NCI-H526 (cell line): ENCODE measurements at regions not wholly inside any gene's neighbourhood (a gene's known extent, or its start where the extent isn't known, plus 50 kb on each side); places are given as distances from the start of the nearest gene placed in this dataset.

Experiments used
- DNase-seq, 2 experiments: peaks; one replicate each; lab custom pipeline; 2025; lab: John Stamatoyannopoulos, UW

DNA sequence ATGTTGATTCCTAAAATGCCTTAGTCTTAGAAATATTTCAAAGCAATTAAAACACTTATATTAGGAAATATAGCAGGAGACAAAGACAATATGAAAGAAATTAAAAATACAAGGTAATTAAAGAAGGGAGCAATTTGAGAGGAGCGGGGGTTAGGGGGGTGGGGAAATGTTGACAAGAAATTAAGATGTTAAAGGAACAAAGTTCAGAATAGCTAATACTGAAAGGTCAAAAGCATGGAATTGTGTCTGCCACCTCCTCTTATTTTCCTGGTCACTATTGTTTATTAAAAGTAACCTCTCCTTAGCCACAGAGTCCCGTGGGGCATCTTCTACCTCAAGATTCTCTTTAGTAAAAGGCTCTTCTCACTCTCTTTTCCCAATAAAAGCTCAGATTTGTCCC is 244.1 kb downstream of the MREG start:
- no peak for DNase-seq

DNA sequence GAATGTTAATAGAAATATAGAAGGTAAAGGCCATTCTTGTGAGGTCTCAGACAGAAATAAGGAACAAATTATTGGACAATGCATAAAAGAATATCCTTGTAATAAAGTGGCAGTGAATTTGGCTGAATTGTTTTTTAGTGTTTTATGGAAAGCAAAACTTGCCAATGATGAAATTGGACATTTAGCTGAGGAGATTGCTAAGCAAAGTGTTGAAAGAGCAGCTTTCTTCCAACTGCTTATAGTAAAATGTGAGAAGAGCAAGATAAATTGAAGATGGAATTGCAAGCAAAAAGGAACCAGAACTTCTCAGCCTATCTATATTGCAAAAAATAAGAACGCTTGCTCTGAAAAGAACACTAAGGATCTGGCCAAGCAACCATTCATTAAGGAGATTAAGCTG is 245.7 kb downstream of the MREG start:
- no peak for DNase-seq

DNA sequence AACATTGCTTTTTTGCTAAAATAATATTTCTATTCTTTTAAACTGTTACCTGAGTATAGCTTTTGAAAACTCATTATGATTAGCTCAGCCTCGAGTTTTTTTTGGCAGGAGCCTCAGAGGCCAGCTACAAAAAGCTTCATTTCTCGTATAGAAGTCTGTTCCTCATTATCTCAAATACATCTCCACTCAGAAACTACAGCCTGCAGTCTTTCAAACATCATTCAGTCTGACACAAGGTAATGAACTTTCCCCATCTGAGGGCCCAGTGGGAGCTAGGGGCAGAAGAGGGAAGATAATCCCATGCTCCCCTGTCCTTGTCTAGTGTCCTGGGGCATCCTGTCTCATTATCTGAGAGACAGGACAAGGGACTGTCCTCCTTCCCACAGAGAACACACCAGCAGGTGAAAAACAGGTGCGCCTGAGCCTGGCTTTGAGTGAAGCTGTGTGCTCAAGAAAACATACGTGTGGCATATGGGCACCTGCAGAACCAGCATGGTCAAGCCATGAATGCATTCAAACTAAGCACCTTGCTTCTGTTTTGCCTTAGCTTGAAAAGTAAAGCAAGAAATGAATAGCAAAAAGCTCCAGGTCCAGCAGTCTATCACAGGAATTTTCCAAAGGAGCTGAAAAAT is 247.5 kb downstream of the MREG start:
- DNase-seq, result peak in 1 of 2 experiments; percentile 5

DNA sequence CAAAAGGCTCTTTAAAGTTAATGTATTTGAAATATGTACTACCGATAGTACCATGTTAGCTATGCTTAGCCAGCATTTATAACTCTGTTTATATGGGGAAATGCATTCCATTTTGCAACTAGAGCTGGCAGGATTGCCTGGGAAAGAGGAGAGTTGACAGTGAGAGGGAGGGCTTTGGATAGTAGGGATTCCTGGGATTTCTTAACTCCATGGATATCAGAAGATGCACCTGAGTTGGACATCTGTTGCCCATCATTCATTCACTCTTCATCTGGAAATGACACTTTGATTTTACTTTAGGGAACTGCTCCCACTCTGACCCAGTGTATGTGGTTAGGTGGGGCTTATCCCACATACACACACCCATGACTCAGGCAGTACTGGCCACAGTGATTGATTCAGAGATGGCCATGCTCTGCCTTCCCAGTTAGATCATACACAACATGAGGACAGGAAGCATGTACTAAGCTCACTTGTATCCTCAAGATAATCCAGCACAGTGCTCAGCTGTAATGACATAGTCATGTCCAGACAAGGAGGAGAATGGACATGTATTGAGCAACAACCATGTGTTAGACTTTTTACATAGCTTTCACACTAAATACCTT is 248.8 kb downstream of the MREG start:
- no peak for DNase-seq

DNA sequence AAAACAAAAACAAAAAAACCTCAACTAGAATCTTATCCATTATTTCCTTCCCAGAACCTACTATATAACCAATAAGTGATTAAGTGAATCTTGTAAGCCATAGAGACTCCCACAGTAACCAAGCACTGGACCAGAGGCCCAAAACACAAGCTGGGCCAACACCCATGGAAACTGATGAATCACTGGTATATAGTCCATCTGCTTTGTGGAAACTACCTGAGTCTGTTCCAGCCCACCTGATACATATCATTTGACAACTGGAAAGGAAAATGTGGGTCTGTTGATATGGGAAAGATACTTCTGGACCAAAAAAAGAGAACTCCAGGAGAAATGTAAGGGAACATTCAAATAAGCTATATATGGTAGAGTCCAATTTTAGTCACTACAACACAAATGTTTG is 252.8 kb downstream of the MREG start:
- DNase-seq, result no peak

DNA sequence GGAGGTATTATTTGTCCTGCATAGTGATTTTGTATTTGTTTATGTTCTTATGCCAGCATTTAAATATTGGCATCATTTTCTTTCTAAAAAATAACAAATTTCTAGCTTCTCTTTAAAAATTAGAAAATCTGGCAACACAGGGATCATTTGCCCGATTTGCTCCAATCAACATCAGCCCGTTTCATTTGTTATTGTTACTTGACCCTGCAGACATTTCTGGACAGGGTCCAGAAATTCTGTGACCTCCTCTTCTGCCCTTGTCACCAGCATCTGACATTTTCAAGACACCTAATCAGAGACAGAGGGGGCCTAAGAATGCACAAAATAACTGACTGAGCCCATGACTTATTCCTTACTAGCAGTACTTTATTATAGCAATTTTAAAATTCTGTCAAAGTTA is 253.3 kb downstream of the MREG start:
- DNase-seq, result no peak

DNA sequence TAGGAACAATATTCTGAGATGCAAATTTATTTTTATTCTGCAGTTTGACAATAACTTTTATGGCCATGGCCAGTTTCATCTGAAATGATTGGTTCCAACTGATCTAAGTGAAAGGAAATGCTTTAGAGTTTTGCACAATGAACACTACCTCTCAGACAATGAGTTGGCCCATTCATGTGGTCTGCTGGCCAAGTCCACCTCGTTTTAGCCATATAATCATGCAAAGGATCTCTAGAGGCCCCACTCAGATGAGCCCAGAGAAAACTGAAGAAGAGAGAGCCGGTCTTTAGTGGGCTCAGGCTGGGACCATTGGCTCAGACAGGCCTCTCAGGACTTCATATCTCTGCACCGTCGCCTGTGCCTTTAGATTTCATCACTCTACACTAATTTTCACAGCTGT is 254.7 kb downstream of the MREG start:
- no peak for DNase-seq

DNA sequence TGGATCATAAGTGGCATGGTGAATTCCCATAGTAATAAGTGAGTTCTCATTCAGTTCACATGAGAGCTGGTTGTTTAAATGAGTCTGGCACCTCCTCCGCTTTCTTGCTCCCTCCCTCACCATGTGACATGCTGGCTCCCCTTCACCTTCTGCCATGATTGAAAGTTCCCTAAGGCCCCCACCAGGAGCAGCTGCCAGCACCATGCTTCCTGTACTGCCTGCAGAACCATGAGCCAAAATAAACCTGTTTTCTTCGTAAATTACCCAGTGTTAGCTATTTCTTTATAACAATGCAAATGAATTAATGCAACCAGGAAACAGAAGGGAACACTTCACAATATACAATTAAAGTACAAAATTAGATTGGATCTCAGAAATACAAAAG is 257.0 kb downstream of the MREG start:
- DNase-seq, result no peak

DNA sequence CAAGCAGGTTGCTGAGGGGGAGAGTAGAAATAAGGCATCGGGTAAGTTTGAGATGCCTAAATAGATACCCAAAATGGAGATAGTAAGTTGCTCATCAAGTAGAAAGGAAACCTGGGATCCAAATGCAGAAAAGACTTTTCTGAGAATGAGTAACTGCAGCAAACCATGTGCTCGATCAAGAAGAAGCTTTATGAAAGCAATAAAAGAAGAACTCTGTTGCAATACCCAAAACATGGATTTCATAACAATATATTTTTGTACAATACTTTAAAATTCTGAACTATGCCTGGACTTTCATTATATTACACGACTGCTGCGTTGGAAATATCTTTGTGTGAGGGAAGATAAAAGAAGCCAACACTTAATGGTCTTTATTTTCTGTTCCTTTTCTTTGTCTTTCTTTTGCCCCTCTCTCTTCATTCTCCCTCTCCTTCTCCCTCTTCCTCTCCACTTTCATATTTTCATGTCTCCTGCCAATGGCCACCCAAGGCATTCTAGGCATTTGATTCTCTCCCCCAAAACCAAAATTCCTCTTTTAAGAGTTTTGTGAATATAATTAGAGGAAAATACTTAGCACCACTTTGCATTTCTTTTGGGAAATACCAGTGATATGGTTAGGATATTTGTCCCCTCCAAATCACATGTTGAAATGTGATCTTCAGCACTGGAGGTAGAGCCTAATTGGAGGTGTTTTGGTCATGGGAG is 257.6 kb downstream of the MREG start:
- DNase-seq, result no peak

DNA sequence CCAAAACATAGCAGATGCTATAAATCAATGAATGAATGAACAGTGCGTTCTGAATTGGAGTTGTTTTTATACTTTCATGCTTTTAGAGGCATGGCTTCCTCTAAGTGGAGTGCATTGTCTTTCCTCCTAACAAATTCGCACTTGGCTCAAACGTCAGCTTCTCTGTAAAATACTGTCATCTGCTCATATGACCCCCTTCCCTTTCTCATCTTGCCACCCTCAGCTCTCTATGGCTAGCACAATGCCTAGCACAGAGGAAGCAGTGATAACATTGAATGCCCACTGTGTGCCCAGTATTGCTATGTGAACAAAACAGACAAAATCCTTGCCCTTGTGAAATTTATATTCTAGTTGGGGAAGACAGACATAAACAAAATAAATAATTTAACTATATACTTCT is 258.8 kb downstream of the MREG start:
- DNase-seq, result no peak

DNA sequence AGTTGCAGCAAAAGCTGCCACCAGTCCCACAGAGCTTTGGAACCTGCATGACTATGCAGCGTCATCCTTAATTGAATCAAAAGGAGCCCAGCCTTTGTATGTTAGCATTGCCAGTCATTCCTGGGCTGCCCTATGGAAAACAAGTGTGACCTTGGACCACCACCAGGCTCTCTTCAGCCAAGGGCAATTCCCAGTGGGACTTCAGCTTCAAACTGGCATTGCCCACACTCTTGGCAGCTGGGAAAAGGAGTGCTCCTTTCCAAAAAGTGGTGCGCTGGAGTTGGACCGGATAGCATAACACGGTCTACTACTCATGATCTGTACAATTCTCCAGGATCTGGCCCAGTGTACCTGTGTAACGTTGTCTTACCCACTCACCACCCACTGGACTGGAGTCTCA is 259.5 kb downstream of the MREG start:
- DNase-seq, result no peak

DNA sequence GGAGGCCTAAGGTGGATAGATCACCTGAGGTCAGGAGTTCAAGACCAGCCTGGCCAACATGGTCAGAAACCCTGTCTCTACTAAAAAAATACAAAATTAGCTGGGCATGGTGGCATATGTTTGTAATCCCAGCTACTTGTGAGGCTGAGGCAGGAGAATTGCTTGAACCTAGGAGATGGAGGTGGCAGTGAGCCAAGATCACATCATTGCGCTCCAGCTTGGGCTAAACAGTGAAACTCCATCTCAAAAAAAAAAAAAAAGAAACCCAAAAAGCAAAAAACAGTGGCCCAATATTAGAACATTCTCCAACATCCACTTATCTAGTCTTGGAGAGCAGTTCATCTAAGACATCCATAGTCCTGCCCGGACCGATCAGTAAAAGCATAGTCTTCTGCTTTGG is 260.4 kb downstream of the MREG start:
- no peak for DNase-seq

DNA sequence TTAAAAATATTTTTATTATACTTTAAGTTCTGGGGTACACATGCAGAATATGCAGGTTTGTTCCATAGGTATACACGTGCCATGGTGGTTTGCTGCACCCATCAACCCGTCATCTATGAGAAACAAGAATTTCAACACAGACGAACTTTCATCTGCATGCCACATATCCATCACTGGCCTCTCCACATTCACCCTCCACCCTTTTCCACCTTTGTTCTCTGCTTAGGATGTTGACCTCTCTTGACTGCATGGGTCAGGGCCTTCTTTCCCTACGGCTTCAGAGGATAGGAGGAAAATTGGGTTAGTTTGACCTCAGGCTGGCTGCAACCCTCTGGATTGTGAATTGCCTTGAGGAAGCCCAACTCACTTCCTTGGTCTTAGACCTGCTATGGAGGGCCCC is 260.9 kb downstream of the MREG start:
- no peak for DNase-seq

DNA sequence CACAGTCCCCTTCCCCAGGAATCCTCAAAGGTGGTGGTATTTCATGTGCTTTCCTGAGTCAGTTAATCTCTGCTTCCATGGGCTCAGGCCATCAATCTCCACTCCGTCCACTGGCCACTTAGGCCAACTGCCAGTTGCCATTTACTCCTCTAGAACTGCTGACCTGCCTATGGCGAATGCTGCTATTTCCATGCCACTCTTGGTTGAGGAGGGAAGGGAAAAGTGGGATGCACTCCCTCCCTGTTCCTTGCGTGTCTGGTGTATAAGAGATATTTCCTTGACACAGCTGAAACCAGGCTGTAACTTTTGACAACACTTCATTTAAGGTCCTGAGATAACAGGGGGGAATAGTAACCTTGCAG is 261.5 kb downstream of the MREG start:
- no peak for DNase-seq

DNA sequence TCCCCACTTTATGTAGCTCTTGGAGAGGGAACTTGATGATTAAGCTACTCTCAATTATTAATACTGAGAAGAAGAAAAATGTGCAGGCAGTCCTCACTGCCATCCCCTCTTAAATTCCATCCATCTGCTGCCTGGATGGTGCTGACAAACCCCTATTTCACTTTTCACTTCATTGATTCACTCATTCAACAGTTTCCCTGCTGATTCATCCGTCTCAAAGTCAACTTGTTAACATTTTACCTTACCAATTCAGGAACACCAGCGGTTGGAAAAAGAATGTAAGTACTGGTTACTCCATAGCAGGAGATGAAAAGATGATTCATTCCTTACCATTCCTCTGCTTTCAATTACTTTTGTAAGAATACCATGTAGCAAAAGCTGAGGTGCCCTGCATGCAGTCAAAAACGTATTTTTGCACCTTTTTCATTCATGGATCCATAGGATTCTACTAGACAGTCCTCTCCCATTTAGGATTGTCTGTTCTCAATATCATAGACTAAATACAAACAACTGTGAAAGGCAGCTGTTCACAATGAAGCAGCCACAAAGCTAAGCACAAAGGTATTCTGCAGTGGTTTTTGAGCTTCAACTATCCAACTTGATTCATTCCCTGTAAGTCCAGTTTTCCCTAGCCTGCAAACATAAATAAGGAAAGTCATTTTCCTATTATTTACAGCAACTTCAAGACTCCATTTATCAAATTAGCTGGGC is 262.0 kb downstream of the MREG start:
- no peak for DNase-seq

DNA sequence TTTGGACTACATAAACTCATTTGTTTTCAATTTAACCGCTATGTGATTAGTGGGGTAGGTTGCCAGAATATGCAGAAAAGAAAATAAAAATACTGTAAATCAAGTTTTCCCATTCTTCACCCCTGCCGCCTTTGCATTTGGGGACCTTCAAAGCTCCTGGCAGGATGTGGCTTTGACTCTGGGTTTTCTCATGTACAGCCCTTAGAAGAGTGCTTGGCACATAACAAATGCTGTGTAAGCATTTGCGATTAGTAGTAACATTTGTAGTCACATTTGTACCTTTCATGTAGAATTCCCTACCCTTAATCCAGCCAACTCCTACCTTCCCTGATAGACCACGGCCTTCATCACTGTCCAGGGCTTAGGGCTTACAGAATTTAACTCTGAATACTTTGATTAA is 262.6 kb downstream of the MREG start:
- DNase-seq, result no peak

DNA sequence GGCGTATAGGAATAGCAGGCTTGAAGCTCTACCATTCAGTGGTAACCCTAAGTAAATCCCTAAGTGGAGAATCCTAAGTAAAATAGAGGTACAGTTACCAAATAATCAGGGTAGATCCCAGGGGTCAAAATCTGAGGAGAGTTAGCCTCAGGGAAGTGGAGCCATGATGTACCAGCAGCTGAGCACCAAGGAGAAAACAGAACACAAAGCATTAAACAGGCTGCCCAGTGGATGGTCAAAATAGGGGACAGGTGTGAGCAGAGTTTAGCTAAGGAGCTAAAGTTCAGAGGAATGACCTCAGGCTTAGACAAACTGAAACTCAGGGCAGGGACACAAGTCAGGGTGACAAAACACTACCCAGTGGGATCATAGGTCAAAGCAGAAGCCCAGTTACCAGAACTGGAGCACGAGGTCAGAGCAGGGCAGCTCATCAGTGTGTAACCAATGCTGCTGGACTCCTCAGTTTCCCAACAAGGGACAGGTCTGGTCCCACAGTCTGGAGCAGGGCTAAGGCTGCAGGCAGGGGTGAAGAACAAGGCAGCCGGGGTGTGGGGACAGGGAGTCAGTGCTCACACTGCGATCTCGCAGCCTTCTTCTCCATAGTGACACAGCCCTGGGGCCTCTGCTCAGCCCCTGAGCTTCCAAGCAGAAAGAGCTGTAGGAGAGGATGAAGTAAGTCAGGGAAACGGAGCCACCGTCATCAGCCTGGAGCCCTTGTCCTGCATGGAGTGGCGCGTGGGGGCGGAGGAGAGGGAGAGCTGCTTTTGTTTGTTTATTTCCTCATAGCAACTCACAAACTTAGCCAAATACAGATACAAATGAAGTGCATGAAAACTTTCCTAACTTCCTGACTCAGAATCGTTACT is 264.0 kb downstream of the MREG start:
- no peak for DNase-seq

DNA sequence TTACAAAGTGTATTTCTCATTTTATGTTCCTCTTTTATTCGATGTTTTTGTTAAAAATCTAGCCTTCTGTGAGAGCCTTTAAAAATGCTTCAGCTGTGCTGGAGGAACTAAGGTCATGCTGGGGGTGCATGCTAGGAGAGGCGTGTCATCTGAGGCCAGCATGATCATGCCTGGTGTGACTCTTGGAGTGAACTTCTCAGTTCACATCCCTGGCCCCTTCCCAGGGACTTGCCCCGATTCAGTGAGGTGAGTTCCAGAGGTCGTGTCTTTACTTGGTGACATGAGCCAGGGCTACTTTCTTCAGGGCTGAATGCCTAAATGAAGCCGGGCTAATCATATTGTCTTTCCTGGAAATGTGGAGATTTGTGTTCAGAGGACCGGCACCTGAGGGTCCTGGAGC is 264.9 kb downstream of the MREG start:
- no peak for DNase-seq

DNA sequence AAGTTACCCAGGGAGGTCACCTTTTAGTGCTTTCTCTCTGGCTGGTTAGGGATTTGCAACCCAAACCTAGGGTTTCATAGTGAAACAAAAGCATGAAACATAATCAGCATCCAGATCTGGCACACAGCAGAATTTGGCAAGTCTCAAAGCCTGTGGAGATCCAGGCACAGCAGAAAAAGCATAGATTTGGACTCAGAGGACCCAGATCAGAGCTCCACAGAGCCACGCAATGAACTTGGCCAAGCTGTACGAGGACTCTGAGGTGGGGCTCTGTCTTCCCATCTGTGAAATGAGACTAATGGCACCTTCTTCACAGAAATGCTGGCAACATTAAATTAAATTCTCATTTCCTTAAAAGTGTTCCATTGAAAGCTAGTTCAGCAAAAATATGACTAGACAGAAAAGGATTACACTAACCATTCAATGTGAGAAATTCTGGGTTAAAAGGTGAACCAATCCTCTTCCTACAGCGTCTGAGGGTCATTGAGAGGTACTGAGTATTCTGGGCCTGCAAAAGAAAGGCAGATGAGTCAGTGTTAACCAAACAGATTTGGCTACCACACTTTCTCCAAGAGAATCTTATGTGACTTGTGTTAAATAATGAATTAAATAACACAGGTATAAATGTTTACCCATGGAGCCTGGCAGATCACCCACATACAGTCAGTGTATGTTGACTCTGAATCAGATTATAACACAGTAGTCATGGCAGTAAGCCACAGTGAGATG is 266.3 kb downstream of the MREG start:
- DNase-seq, result no peak

DNA sequence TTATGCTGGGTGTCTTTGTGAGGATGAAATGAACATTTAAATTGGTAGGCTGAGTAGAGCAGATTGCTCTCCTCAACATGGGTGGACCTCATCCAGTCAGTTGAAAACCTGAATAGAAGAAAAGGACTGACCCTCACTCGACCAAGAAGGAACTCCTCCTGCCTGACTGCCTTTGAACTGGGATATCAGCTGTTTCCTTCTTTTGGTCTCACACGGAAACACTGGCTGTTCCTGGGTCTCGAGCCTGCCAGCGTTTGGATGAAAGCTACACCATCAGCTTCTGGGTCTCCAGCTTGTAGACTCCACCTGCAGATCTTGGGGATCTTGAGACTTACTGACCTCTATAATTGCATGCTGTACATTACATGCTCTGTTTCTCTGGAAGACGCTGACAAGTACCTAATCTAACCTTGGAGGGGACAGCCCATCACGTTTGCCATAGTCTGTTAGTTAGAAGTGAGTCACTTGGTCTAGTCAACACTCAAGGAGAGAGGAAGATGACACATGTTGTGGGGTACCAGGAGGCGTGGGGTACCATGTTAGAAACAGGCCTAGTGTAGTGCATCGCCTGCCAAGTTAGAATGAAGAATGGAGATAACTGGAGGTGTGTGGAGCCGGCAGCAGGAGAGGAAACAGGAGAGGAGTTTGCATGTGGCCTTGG is 267.0 kb downstream of the MREG start:
- no peak for DNase-seq

DNA sequence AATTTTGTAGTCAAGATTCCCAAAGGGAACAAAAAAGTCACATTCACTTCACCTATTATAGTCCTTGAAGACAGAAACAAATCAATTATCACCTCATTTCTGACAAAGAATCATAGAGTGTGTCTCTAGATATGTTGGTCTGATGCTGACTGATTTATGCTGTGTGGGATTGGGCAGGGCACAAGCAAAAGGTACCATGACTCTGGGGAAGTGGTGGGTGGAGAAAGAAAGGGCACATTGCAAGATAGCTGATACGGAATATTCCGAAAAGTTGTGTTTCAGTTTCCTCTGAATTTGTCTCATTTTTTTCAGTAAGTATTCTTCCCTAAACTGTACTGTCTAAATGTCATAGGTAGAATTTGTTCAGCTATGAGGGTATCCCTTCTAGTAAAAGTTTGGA is 268.0 kb downstream of the MREG start:
- no peak for DNase-seq
